ENCODE measurements at regions not wholly inside any gene's neighbourhood (a gene's known extent, or its start where the extent isn't known, plus 50 kb on each side); places are given as distances from the start of the nearest gene placed in this dataset.

DNA sequence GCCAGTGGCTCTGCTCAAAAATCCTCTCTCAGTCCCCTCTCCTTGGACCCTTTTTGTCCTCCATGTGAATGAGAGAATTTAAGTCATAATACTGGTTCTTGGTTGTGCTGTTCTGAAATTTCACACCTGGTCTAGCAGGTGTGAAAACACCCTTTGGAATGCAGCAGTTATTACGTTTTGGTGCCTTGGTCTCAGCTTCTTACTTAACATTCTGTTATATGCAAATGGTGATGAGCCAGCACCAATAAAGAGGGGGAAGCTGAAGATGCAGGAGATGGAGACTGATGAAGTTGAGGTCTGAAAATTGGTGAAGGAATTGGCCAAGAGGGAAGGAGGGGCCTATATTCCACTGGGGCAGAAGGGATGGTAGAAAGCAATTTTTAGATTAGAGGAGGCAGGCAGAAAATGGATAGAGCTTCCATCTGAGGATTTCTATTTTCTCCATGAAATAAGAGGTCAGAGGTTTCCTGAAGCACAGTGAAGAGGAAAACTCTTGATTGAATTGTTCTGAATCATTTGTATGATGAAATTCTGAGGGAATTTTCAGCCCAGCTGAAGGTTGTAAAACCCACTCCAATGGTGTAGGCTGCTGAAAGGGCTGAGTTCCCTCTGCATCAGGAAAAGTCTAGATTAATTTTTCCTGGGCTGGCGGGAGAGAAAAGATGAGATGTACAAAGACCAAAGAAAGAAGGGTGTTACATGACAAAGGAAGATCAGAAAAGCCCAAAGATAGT is 94.0 kb upstream of the FAM180A start:
- no peak for TF ChIP-seq CTCF (IDR thresholded peaks at IDR 0.05; ENCODE audit: low read length)
- no peak for TF ChIP-seq EZH2 (optimal IDR thresholded peaks at IDR 0.05; ENCODE audit: low read depth, low read length)
- no peak for TF ChIP-seq EZH2phosphoT487 (IDR thresholded peaks at IDR 0.05; ENCODE audit: low read length)

Data from MM.1S (cell line).